ENCODE measurements at regions not wholly inside any gene's neighbourhood (a gene's known extent, or its start where the extent isn't known, plus 50 kb on each side); places are given as distances from the start of the nearest gene placed in this dataset.
"Not testable (repeated sequence)": the region's sequence is repeated elsewhere in the genome, so short reads cannot be mapped to it uniquely, and the experiment has no call there.

DNA sequence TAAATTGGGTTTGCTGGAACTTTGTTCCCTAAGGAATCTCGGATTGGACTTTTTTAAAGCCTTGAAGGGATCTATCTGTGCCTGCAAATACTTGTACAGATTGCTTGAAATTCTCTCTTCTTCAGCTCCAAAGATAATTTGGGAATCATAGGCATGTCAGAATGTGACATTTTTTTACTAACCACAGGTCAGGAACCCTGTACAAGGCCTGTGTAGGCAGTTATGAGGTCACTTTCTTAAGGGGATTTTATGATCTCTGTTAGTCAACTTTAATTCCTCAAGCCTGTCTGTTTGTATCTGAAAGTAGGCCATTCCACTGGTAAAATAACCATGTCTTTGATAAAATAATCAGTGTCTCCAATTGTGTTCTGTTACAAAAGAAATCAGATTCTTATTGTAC lies 369.9 kb upstream of the NPAP1 start:
- H3K9me3 Mint-ChIP-seq: peaks cover 45 to 52% of the 10 kb centered on the region in 2 experiments
- not testable (repeated sequence) for H2BK12ac ChIP-seq (ENCODE audit: insufficient read length, low read depth, low read length); H3K27me3 ChIP-seq (ENCODE audit: insufficient read depth, low read length); H3K23me2 ChIP-seq (ENCODE audit: insufficient read length, low read depth, low read length, poor library complexity, severe bottlenecking); H3K36me3 Mint-ChIP-seq (ENCODE audit: insufficient read depth in 1 of 3, low read depth in 3 of 3); H3K27ac Mint-ChIP-seq; H3K4me1 Mint-ChIP-seq; H3K18ac ChIP-seq (ENCODE audit: insufficient read length, low read depth, low read length); H3K4me2 ChIP-seq (ENCODE audit: insufficient read depth, insufficient read length, low read length); H3T11ph ChIP-seq (ENCODE audit: low read length); H3K79me1 ChIP-seq (ENCODE audit: insufficient read depth, low read depth, low read length, poor library complexity, severe bottlenecking); H4K8ac ChIP-seq (replicated peaks; ENCODE audit: insufficient read length, low read depth, low read length); H2BK5ac ChIP-seq (ENCODE audit: insufficient read length, low read length); H3K56ac ChIP-seq (ENCODE audit: insufficient read length, low read depth, low read length); H3K9ac ChIP-seq (ENCODE audit: extremely low read depth, insufficient read length, low read length); H3K27me3 Mint-ChIP-seq (ENCODE audit: low read depth); H2AFZ ChIP-seq (ENCODE audit: low read length); H4K20me1 ChIP-seq (ENCODE audit: control insufficient read depth, insufficient read depth, insufficient read length); H2BK20ac ChIP-seq (ENCODE audit: low read depth, low read length, poor library complexity, severe bottlenecking); H3K4me1 ChIP-seq (ENCODE audit: insufficient read depth, low read length); H2AK5ac ChIP-seq (ENCODE audit: insufficient read length, low read length); H3K23ac ChIP-seq (ENCODE audit: insufficient read length, low read depth, low read length); H3K14ac ChIP-seq (ENCODE audit: insufficient read depth, low read length); H3K27ac ChIP-seq (ENCODE audit: insufficient read length, low read depth, low read length); H2BK120ac ChIP-seq (ENCODE audit: low read depth, low read length, poor library complexity, severe bottlenecking); H3K4ac ChIP-seq (ENCODE audit: low read depth, low read length); DNase-seq; H3K4me3 Mint-ChIP-seq; H4K91ac ChIP-seq (ENCODE audit: insufficient read length, low read depth, low read length); H3K79me2 ChIP-seq (ENCODE audit: insufficient read depth, low read length); H2BK15ac ChIP-seq (ENCODE audit: low read depth, low read length); H4K5ac ChIP-seq (ENCODE audit: insufficient read length, low read depth, low read length)
- WGBS (ENCODE audit: extremely low coverage, insufficient read length, low lambda C conversion rate): no CpG with 5 or more reads among the region's 1 CpG
- peaks cover 12% of the 10 kb centered on the region for H3K9me3 ChIP-seq (ENCODE audit: control insufficient read depth, low read depth, low read length)

DNA sequence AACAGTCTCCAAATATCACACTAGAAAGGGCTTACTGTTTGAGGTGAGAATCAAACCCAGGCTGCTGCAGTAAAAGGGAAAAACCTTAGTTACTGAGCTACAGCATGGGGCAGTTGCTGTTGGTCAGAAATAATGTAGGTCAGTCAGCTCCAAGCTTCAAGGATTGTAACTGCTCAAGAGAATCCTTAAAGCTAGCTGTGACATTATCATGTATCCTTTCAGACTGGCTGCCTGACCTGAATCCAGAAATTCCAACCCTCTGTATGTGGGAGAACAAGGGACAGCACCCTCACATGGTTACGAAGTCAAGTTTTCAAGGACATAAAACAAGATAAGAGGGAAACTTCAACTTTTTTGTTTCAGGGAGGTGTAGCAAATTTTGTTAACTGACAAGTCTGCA lies 365.9 kb upstream of the NPAP1 start:
- not testable (repeated sequence) for H2BK20ac ChIP-seq (ENCODE audit: low read depth, low read length, poor library complexity, severe bottlenecking); H2BK5ac ChIP-seq (ENCODE audit: insufficient read length, low read length); H2BK15ac ChIP-seq (ENCODE audit: low read depth, low read length); H4K5ac ChIP-seq (ENCODE audit: insufficient read length, low read depth, low read length); H3K23ac ChIP-seq (ENCODE audit: insufficient read length, low read depth, low read length); H3K14ac ChIP-seq (ENCODE audit: insufficient read depth, low read length); H3K4me1 Mint-ChIP-seq; H3K79me1 ChIP-seq (ENCODE audit: insufficient read depth, low read depth, low read length, poor library complexity, severe bottlenecking); H3K27me3 ChIP-seq (ENCODE audit: insufficient read depth, low read length); H3K4me3 Mint-ChIP-seq; H3K27ac ChIP-seq (ENCODE audit: insufficient read length, low read depth, low read length); H3T11ph ChIP-seq (ENCODE audit: low read length); H3K4ac ChIP-seq (ENCODE audit: low read depth, low read length); H3K56ac ChIP-seq (ENCODE audit: insufficient read length, low read depth, low read length); H3K36me3 Mint-ChIP-seq (ENCODE audit: insufficient read depth in 1 of 3, low read depth in 3 of 3); DNase-seq; H3K4me2 ChIP-seq (ENCODE audit: insufficient read depth, insufficient read length, low read length); H3K18ac ChIP-seq (ENCODE audit: insufficient read length, low read depth, low read length); H4K8ac ChIP-seq (replicated peaks; ENCODE audit: insufficient read length, low read depth, low read length); H3K27me3 Mint-ChIP-seq (ENCODE audit: low read depth); H3K27ac Mint-ChIP-seq; H2AK5ac ChIP-seq (ENCODE audit: insufficient read length, low read length); H2BK120ac ChIP-seq (ENCODE audit: low read depth, low read length, poor library complexity, severe bottlenecking); H3K9ac ChIP-seq (ENCODE audit: extremely low read depth, insufficient read length, low read length); H3K23me2 ChIP-seq (ENCODE audit: insufficient read length, low read depth, low read length, poor library complexity, severe bottlenecking); H4K20me1 ChIP-seq (ENCODE audit: control insufficient read depth, insufficient read depth, insufficient read length); H2AFZ ChIP-seq (ENCODE audit: low read length); H3K4me1 ChIP-seq (ENCODE audit: insufficient read depth, low read length); H3K79me2 ChIP-seq (ENCODE audit: insufficient read depth, low read length); H4K91ac ChIP-seq (ENCODE audit: insufficient read length, low read depth, low read length); H2BK12ac ChIP-seq (ENCODE audit: insufficient read length, low read depth, low read length)
- H3K9me3 ChIP-seq (ENCODE audit: control insufficient read depth, low read depth, low read length): peaks cover 20% of the 10 kb centered on the region
- WGBS (ENCODE audit: extremely low coverage, insufficient read length, low lambda C conversion rate): no CpG with 5 or more reads among the region's 1 CpG
- peaks cover 35 to 44% of the 10 kb centered on the region in 2 experiments; a peak in 4 of 5 replicates for H3K9me3 Mint-ChIP-seq
